GM18519 (cell line): ENCODE measurements at regions not wholly inside any gene's neighbourhood (a gene's known extent, or its start where the extent isn't known, plus 50 kb on each side); places are given as distances from the start of the nearest gene placed in this dataset.
"Not testable (repeated sequence)": the region's sequence is repeated elsewhere in the genome, so short reads cannot be mapped to it uniquely, and the experiment has no call there.

Experiments used
- ATAC-seq: cut with Tn5 transposase; IDR thresholded peaks from one replicate; pipeline ENCODE4 v1.9.1; 2021; ENCODE audit warnings: mild to moderate bottlenecking, moderate library complexity; ENCODE audit not compliant: unreplicated experiment, low FRiP score

GRCh38 chr1:87968197-87968955 lies 639.7 kb downstream of the LMO4 start:
- no peak for ATAC-seq

- ATAC-seq, result no peak
Measured at GRCh38 chr1:87969040-87969439, 640.4 kb downstream of the LMO4 start.

DNA sequence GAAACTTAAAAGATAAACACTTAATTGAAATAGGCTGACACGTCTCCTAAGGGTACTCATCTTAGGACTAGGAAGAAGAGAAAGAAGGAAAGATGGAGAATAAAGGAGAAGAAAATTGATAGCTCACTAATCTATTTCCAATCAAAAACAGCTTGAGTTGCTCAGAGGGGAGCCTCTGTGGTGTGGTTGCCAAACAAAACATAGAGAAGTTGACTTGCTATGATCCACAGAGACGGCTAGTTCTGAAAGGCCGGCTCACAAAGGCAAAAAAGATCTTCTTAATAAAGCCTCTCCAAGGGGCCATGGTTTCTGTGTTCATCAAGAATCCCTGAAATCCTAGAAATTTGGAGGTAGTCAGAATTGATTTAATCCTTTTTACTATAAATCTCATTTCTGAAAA lies 644.1 kb downstream of the LMO4 start:
- no peak for ATAC-seq

GRCh38 chr1:87973896-87974295 lies 645.2 kb downstream of the LMO4 start:
- no peak for ATAC-seq

DNA sequence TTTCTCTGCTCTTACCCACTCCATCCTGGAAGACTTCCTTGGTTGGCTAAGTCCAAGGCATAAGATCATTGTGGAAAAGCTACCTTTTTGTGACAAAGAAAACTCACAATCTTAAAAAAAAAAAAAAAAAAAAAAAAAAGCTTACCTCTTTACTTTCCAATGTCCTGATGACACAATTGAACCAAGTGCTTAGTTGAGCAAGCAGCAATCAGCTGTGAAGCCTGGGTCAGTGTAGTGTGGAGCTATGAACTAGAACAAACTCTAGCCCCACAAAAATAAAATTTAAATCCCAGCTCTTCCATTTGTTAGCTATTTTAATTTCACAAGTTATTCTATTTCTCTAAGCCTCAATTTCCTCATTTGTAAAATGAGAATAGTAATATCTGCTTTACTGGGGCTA lies 647.6 kb downstream of the LMO4 start:
- ATAC-seq, result no peak

- ATAC-seq, result no peak
Measured at GRCh38 chr1:87977145-87977544, 648.5 kb downstream of the LMO4 start.

GRCh38 chr1:87979079-87979478 lies 650.4 kb downstream of the LMO4 start:
- no peak for ATAC-seq

DNA sequence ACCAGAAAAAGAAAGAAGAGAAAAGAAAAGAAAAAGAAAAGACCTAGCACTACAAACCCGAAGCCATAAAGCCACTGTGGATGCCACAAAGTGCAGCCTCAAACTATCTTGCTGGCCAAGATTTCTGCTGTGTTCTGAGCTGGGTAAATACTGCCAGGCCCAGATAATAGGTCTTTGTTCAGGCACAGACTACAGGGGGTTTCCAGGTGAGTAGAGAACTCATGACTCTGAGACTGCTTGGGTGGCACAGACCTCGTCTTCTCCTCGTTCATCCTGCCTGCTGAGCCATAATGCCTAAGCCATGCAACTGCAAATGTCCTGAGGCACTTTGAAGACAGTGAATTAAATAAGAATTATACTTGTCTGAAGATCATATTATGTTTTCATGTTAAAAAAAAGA lies 651.8 kb downstream of the LMO4 start:
- no peak for ATAC-seq

DNA sequence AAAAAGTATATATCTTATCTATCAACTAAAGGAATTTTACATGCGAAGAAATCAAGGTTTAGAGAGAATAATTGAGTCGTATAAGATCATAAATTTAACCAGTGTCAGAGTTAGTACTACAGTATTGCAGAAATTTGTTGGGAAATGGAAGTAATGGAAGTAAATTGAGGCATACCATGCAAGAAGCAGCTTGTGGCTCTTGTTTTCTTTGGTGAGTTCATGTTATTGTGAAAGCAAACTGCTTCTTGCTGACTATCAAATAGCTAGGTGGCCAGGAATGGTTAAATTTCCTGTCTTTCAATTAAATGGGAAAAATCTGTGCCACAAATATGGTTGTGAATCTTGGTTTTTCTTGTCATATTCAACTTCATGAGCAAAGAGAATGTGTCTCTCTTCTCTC lies 652.7 kb downstream of the LMO4 start:
- ATAC-seq, result no peak

DNA sequence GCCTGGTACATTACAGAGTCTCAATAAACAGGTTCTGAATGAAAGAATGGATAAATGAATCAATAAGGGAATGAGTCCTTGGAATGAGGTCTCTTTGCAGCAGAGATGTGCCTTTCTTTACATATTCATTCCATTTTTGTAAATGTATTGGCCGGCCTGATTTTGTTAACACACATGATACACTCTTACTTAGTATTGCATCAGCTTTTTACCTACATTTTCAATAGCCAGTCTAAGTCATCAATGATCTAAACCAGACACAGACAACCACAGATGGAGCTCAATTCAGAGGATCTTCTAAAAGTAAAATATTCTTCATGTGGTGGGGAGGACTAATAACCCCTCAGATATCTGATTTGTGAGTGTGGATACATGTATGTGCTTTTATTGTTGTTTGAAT lies 653.1 kb downstream of the LMO4 start:
- no peak for ATAC-seq

DNA sequence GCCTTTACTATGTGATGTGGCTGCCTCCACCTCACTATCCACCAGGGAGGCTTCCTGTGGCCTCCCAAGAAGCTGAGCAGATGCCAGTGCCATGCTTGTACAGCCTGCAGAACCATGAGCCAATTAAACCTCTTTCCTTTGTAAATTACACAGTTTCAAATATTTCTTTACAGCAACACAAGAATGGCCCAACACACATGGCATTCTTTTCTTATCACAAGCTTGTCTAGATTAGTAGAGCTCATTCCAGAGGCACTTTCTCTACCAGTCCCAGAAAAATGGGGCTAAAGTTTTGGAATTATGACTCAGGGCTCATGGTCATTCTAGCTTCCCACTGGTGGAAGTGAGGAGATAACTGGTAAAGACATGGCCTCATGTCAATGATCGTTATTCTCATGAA lies 655.2 kb downstream of the LMO4 start:
- ATAC-seq, result no peak

GRCh38 chr1:87985071-87985470 lies 656.4 kb downstream of the LMO4 start:
- no peak for ATAC-seq

DNA sequence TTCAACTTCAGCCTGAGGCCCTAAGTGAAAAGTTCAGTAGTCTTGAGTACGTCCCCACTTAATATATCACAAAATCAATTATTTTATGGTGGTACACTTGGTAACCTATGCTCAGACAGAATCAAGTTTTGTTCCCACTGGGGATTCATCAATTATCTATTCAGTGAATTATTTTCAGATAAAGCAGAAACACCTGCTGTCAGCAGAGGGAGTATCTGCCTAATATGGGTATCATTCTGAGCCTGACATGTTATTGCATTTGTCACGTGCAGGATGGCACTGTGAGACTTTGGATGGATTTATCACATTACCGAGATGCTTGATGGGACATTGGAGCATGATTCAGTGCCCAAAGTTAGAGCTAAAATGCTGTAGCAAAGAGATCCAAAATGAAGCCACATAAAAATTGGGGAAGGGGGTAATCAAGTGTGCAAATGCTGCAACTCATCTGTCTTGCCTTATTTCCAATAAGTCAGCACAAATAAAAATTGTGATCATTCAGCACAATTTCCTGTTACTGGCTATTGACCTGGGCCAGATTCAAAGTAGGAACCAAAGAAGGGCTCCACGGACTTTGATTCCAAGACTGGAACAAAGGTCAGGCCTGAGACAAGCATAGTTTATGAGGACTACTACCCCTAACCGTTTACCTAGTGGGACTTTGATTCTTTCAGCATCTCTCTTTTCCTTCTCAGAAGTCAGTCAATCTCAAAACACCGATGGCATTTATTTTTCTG lies 657.6 kb downstream of the LMO4 start:
- ATAC-seq, result no peak

DNA sequence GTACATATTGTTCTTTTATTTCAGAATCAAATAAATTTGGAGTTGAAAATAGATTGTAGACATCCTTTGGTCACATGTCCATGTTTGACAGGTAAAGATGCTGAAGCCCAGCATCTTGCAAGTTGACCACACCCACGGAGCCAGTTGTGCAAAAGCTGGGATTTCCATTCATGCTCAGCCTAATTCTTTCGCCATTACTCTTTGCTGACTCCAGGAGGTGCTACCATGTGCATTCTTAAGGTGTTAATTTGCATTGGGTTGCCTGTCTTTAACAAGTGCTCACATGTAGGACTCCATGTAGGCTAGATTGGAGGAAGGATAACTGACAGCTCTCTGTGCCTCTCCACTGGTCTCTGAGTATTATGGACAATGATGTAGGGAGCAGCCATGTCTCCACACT lies 660.7 kb downstream of the LMO4 start:
- ATAC-seq, result no peak

DNA sequence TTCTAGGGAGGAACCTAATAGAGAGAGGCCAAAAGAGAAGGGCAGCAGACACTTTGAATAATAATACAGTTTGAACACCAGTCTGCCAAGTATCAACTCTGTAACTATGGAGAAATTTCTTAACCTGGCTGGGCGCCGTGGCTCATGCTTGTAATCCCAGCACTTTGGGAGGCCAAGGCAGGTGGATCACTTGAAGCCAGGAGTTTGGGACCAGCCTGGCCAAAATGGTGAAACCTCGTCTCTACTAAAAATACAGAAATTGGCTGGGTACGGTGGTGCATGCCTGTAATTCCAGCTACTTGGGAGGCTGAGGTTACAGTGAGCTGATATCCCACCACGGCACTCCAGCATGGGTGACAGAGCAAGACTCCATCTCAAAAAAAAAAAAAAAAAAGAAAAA lies 663.9 kb downstream of the LMO4 start:
- not testable (repeated sequence) for ATAC-seq

DNA sequence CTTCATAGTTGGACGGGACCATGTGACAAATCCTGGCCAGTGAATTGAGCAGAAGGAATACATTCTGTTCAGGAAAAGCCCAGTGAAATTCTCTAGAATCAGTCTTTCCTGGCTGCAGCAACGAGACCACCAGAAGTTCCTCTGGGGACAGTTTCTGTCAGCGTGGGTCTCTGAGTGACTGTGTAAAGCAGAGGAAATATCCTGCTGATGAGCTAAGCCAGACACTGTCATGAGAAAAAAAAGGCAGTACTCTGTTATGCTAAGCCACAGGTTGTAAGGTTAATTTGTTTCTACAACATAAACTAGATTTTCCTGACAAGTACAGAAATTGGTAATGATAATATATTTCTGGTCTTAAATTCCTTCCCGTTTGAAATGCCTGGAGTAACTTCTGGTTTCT lies 664.4 kb downstream of the LMO4 start:
- no peak for ATAC-seq

GRCh38 chr1:87999852-88000251 lies 671.2 kb downstream of the LMO4 start:
- no peak for ATAC-seq

- no peak for ATAC-seq
Measured at GRCh38 chr1:88001460-88001859, 672.8 kb downstream of the LMO4 start.

DNA sequence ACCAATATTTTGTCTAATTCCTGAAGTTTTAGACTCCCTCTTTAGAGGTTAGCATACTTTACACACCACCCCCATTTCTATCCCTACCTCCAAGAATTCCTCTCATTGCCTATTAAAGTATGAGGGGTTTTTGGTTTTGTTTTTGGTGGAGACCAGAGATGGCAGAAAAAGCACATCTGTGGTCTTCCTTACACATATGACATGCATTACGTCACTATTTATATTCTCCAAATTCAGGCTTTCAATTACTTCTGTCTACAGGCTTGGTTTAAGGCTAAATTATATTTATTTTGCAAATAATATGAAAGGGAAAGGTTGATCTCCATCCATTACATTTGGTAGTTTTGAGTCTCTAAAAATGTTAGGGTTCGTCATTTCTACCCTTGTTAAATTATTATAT lies 674.6 kb downstream of the LMO4 start:
- ATAC-seq, result no peak

GRCh38 chr1:88009916-88010315 lies 674.2 kb upstream of the PKN2 start:
- no peak for ATAC-seq

DNA sequence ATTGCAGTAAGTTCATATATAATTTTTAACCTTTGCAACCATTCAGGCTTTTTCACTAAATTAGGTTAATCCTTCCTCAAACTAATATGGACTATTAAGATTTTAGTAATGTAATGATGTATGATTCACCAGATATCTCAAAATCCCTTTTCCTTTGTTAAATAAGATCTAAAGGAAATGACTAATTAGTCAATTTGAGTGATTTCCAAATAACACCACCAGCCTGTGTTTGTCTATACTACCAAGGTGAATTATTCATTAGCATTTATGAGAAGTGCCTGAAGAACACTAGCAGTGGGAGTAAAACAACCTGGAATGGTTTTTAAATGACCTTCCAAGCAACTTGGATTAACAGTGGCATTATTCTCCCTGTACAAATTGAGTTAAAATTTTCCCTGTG lies 670.6 kb upstream of the PKN2 start:
- no peak for ATAC-seq

GRCh38 chr1:88014131-88014530 lies 669.9 kb upstream of the PKN2 start:
- ATAC-seq, result no peak
